Heart left ventricle (tissue), 13 donors: ENCODE measurements at regions not wholly inside any gene's neighbourhood (a gene's known extent, or its start where the extent isn't known, plus 50 kb on each side); places are given as distances from the start of the nearest gene placed in this dataset.
A peak's percentile ranks its signal among the peaks of the same experiment; 100 is the strongest.

Source experiments
- POLR2A ChIP-seq, 2 donors: fragments of 450-650 bp; IDR thresholded peaks; one replicate each; pipeline ENCODE4 v1.6.1; 2017; ENCODE audit warnings: antibody characterized with exemption in 2 of 2, mild to moderate bottlenecking in 2 of 2, moderate library complexity in 2 of 2
- TF ChIP-seq, protein P1 (sequence below), 12 donors: fragments of 200-600 bp; sonication (generic) in 4 of 12; IDR thresholded peaks; one replicate each; pipeline versions ENCODE4 v1.5.0 to v1.8.0; 2018 to 2022; ENCODE audit warnings: antibody characterized with exemption in 12 of 12, mild to moderate bottlenecking in 5 of 12
- donor health status: ischemic (EF 13 %, LVEDD 7.1; RV severe dilation, severe dysfunction).
- donor health status: DM: no; HTN: yes; CAD: no.
- donor health status: DM: no; HTN: no; CAD: no.
- donor health status: ischemic (EF 25% LVEDD 6.9; RV normal size, moderate dysfunction).
- donor health status: ischemic (EF 25% LVEDD 5.7; RV mildly dilated, moderate dysfunction).
- donor health status: ischemic (EF 35%, LVEDD 5.7; RV mildly dilated, moderate dysfunction).
- donor health status: nonischemic (EF 11% LVEDD 7.7; RV severe dilation, severe dysfunction).
- donor health status: DM: yes; HTN: yes; CAD: no.
- donor health status: PGD.
- donor health status: ischemic (EF 29% LVEDD 5.4; RV normal size, mild dysfunction).
- donor health status: nonischemic (EF 23%, LVEDD 6.1; RV moderate dilation, normal function).

DNA sequence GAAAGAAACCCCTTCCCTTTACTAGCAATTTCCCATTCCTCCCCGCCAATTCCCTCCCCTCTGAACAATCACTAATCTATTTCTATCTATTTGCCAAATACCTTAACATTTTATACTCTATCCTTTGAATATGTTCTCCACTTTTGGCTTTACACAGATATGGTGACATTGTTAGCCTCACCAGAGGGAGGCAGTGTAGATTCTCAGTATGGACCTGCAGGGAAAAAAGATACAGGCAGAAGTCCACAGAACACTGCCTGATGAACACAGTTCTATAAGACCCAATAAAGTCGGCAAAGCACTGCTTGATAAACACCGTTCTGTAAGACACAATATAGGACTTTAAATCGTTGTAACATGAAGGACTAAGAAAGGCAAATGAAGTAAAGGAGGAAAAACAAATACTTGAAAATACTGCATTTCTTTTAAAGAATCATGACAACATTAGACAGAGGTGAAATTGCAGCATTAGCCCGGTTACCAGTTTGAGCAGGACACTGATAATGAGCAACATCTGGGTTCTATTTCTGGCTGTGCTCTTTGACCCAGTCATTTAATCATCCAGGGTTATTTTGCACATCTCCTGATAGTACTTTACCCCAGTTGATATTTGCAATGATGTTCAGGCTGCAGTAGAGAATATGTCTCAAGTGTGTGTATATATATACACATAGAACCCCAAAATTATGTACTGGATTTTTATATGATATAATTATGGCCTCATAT lies 296.8 kb downstream of the UTRN start:
- TF ChIP-seq, protein P1, sequence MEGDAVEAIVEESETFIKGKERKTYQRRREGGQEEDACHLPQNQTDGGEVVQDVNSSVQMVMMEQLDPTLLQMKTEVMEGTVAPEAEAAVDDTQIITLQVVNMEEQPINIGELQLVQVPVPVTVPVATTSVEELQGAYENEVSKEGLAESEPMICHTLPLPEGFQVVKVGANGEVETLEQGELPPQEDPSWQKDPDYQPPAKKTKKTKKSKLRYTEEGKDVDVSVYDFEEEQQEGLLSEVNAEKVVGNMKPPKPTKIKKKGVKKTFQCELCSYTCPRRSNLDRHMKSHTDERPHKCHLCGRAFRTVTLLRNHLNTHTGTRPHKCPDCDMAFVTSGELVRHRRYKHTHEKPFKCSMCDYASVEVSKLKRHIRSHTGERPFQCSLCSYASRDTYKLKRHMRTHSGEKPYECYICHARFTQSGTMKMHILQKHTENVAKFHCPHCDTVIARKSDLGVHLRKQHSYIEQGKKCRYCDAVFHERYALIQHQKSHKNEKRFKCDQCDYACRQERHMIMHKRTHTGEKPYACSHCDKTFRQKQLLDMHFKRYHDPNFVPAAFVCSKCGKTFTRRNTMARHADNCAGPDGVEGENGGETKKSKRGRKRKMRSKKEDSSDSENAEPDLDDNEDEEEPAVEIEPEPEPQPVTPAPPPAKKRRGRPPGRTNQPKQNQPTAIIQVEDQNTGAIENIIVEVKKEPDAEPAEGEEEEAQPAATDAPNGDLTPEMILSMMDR (IDR thresholded peaks at IDR 0.05) = peak in 11 of 12 donors; percentile 20 to 61 (median 40)
- no peak for TF ChIP-seq POLR2A (IDR thresholded peaks at IDR 0.05)
